Kidney glomerular epithelial cell (primary cell): ENCODE measurements at regions not wholly inside any gene's neighbourhood (a gene's known extent, or its start where the extent isn't known, plus 50 kb on each side); places are given as distances from the start of the nearest gene placed in this dataset.
A peak's percentile ranks its signal among the peaks of the same experiment; 100 is the strongest.

ENCODE experiments used
- DNase-seq: peaks from one replicate; lab custom pipeline; 2025; lab: John Stamatoyannopoulos, UW

DNA sequence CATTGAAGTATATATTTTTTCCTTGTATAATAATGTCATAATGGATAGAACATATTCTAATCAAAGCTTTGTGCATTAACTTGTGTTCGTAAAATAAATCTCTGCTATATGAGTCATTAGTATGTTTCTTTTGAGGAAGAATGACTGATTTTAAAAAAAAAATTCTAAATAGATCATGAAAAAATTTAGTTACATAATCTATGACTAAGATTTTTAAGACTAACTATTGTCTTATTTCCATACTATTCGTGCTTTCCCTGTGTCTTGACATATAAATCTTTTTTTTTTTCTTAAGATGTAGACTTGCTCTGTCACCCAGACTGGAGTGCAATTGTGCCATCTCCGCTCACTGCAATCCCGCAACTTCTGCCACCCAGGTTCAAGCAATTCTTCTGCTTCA, 226.1 kb downstream of the DSEL start:
- DNase-seq, result no peak

DNA sequence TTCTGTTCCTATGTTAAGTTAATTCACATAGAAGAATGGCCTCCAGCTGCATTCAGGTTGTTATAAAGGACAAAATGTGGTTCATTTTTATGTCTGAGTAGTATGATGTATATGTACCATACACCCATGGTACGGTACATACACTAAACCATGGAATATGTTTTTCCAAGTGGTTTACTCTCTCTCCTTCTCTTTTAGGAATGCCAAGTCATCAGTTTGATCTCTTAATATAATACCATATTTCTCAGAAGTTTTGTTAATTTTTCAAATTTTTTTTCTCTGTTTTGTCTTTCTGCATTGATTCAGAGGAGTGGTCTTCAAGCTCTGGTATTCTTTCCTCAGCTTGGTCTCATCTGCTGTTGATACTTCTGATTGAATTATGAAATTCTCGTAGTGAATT, 230.9 kb downstream of the DSEL start:
- DNase-seq, result no peak

DNA sequence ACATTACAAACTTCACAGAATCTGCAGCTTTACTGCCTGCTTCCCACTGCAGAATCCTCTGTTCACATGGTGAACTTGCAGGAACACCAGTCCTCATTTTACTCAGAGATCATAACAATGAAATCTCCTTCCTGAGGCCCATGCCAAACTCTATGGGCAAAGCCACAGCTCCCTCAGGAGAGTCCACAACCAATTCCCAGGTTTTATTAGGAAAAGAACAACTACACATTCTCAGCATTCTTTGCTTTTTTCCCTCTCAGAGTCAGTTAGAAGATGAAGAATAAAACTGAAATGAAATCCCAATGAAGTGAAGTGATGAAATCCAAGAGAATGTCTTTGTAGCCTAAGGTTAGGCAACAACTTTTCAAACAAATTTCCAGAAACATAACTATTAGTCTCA, 233.7 kb downstream of the DSEL start:
- DNase-seq, result no peak

DNA sequence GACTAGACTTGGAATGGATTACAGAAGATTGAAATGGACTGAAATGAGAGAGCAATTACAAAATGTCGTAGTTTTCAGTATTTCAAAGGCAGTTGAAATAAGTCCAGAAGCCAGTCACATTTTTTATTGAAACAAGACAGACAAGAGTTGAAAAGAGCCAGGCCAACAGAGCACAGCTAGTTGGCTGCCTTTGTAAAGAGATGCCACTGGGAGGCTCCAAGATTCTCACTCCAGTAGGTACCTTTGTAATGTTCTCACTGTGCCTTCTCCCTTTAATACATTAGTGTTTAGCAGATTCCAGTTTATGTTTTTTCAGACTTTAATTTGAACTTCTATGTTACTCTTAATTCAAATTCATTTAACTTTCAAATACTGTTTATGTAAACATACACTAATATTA, 234.8 kb downstream of the DSEL start:
- no peak for DNase-seq

DNA sequence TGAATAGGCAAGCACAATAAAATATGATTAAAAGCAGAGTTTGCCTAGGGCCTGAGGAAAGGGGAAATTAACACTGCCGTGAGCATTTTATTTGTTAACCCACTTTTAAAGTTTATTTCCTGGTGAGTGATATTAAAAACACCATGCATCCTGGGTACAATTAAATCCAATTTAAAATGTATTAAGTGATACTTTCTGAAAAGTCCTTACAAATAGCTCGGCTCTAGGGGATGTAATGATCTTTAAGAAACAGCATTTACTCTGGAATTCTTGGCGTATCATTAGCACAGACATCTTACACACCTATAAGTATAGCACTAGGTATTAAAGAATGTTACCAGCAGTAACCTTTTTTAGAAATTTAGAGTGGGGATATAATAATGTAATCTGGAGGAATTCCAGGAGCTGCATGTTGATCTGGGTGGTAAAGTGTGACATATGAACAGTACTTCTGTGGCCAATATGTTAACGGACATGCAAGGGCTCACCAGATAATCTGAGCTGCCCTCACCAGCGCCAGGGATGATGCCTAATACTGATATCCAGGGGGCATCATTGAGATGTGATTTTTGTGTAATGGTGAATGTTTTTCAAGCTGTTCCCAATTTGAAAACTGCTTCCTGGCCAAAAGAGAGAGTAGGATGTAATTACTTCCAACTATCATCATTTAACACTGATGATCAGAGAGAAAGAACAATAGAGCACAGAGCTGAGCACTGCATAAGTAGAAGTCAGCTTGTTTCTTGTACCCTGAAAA, 235.9 kb downstream of the DSEL start:
- DNase-seq, result no peak

DNA sequence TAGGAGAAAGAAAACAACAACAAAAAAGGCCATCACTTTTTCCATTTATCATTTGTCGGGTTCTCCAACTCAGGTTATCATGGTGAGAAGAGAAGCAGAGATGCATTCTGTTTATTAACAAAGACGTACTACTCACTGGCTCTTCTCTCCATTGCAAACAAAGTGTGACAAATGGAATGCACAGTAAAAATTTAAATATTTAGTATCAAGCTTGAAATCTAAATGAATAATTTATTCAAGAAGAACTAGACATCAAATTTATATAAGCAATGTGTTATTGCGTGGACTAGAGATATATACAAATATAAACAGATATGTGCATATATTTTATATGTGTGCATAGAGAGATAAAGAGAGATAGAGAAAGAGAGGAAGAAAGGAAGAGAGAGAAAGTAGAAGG, 236.5 kb downstream of the DSEL start:
- DNase-seq, result no peak

DNA sequence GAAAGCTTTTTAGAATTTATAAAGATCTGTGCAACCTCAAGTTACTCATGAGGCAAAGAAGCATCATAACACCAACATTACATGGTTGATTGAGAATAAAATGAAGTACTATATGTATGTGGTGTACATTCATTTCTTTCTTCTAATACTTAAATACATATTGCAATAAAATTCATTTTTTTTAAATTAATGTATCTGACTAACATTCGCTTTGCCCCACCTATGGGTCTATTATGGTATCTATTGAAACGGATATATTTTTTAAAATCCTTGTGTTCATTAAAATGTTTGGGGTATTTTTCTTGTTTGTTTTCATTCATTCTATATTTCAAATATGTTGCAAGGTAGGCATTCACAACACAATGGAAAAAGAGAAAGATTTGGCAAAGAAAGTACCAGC, 237.5 kb downstream of the DSEL start:
- no peak for DNase-seq

DNA sequence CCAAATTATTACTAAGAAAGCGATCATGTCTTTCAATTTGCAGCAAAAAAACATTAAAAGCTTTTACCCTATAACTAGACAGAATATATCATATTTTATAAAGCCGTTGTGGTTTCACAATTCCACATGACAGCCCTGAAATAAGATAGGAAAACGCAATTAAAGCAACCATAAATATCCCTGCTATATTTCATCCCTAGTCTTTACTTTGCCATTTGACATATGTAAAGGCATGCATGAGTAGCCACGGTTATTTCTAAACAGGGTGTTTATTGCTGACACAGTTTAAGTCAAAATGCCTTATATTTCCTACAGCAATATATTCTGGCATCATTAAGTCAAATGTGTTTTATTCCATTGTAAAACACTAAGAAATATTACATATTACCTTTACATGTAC, 239.9 kb downstream of the DSEL start:
- DNase-seq, result no peak

DNA sequence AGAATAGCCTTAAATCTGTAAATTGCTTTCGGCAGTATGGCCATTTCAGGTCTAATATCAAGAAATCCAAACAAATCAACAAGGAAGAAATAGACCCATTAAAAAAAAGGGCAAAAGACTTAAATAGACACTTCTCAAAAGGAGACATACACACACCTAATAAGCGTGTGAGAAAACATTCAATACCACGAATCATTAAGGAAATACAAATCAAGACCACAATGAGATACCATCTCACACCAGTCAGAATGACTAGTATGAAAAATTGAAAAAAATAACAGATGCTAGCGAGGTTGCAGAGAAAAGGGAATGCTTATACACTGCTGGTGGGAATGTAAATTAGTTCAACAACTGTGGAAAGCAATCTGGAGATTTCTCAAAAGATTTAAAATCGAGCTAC, 243.2 kb downstream of the DSEL start:
- DNase-seq, result no peak

DNA sequence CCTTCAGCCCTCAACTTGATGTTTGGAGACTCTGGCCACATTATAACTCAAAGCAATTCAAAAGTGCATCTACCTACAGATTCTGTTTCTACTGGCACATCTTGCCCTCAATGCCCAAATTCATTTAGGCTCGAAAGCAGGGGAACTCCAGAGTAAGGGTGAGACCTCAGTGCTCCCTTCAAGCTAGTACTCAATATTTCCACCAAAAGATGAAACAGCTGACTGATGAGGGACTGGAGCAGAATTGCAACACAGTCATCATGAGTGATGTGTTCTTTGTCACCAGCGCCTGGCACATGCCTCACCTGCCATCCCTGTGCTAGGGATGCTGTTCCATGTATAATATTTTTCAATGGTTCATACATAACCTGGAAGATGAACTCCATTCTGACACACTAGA, 247.3 kb downstream of the DSEL start:
- DNase-seq, result no peak

DNA sequence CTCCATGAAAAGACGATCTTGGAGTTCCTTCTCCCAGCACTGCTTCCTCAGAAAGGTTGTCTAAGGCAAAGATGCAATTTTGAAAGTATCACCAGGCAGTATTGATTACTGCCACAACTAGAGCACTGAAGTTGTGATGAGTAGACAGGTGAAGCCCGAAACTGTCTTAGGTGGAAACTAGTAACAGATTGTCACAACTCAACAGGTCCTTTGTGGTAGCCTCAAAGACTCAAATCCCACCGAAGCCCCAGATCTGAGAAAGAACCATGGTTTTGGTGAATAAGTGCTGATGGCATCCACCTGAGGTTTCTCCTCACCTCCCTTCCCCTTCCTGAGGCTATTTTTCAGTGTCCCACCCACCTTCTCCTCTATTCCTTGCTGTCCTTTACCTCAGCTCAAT, 248.0 kb downstream of the DSEL start:
- DNase-seq, result no peak

DNA sequence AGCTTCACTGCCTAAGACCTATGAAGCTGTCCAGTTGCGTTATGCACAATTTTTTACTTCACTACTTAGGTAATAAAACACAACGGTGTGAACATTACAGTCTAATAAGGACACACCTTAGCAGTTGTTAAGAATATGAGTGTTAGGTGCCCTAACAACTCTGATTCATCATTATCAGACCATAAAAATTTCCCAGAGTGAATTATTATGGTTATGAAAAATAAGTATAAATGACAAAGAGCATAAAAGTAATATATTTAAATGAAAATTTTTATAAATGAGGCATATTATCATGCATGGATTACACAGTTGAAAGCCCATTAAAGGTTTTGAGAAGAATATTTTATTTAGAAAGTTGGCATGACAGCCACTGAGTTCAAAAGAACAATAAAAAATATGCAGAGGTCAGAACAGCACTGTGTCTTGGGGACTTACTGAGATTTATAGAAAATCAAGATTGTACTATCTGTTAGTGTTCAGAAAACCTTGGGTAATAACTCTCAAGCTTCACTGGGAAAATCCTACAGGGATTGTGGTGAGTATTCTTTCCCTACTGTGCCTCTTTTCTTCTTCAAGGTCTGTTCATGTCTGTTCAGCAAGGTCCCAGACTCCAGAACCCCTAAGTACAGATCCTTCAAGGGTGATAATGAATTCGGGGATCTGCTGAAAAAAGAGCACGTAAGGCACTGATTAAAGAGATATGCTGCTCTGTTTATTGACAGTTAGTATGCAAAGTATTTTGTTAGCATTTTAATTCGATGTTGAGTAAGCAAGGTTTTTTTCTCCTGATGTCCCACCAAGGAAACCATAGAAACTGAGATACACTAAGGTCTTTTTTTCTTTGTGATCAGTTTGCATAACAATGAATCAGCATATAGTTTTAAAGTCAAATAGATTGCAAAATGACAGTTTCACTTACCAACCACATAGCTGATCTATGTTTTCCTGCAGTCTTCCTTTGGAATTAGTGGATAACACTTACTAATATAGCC, 250.0 kb downstream of the DSEL start:
- no peak for DNase-seq

DNA sequence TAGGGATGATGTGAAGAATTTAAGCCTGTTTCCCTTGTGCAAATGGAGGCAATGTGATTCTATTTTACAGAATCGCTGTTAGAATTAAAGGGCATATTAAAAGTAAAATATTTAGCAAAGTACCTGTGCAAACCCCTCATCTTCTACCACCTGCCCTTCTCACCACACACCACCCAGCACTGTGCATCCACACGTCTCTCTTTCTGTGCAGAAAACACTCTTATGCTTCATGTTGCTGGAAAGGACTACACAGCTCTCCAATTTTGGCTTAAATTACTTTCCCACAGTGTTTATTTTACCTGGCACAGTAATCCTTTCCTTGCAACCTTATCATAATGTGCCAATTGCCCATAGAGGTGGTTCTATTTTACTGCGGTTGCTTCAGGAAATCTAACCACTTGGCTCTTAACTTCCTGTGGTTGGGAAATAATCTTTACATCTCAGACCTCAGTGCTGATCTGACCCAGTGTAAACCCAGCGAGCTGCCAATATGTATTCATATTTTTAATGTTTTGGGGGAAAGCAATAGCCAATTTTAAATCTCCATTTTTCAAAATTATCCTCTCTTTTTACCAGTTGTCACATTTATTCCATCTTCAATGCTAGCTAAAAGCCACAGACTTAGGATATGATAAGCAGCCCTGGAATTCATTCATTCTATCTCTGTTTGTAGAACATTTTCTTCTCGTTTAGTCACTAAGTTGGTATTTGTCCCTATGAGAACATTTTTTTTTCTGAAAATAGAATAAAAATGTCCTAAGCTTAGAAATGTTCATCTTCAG, 250.9 kb downstream of the DSEL start:
- DNase-seq, result peak; percentile 16

DNA sequence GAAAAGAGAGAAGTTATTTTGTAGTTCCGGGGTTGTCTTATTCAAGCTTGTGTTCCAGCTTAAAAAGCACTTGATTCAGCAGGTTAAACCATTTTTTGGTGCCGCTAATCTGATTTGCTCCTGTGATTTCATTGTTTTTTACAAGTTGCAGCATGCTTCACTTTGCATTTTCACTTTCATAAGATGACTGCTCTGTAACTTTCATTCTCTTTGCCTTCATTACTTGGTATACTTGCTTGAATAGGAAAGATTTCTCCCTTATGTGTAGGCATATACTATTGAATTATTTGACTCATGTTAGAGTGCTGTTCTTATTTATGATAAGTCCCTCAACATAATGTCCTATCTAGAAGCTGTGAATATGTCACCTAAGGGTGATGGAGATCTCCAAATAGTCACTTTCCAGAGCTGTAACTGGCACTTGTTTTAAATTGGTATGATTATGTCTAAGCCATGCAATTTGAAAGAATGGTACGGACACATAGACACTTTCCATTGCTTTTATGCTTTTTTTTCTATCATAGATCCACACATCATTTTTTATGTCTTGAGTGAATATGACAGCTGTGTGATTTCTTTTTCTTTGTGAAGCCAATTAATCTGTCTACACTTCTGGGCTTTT, 254.5 kb downstream of the DSEL start:
- no peak for DNase-seq

DNA sequence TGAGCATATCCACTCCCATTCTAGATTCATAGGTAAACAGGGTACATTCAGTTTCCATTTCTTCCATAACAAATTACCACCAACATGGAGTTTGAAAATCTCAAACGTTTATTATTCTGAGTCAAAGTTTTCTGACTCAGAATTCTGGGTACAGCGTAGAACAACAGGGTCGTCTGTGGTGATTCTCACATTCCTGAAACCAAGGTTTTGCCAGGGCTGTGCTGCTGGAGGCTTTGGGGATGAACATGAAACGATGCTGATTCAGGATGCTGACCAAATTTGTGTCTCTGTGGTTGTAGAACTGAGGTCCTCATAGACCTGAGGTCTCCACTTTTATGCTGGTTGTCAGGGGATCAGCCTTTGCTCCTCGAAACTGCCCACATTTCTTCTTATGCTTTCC, 255.7 kb downstream of the DSEL start:
- no peak for DNase-seq

DNA sequence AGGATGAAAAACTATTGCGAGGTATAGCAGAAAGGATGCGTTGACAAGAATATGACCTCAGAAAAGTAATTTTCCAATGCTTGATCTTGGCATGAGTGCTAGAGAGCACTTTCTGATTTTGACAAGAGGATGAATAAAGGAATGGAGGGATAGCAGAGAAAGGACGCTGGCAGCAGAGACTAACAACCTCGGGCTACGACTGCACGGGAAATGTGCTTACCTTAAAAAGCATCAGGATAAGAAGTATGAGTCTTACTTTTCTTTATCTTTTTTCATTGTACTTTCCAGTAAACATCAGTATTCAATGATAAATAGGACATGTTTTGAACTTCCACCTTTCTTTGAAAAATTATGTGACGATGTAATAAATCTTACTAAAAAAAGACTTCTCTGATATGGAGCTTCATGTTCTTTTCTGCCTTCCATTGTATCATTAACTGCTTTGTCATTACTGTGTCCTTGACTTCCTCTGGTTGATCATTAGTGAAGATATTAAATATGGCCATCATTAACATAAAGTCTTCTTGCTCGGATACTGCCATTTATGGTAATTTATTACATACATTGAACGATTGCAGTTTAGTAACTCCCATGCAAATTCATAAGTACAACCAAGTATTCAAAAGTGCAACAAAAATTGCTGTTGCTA, 265.6 kb downstream of the DSEL start:
- no peak for DNase-seq

DNA sequence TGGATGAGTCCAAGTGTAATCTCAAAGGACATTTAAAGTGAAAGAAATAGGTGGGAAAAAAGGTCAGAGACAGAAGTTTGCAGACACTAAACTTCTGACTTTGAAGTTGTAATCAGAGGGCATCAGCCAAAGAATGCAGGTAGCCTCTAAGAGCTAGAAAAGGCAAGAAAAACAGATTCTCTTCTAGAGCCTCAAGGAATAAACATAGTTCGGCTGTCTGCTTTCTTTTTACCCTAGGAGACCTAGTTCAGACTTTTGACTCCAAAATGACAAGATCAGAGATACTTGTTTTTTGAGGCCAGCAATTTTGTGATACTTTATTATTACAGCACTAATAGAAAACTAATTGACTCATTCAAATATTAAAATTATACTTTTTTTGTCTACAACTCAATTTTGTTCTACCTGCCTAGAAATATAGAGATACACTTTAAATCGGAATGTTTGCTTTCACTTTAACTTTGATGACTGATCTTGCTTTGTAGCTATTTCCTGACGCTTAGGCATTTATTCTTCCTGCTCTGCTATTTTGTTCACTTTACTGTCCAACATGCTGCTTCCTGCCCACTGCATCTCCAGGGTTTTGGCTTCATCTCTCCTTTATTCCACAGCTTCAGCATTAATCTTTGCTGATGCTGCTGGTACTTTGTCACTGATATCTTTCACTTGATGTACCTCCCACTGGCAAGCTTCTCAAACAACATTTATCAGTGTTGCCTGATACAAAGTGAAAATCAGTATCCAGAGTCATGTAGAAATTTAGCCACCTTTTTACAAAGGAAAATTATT, 272.5 kb downstream of the DSEL start:
- no peak for DNase-seq

DNA sequence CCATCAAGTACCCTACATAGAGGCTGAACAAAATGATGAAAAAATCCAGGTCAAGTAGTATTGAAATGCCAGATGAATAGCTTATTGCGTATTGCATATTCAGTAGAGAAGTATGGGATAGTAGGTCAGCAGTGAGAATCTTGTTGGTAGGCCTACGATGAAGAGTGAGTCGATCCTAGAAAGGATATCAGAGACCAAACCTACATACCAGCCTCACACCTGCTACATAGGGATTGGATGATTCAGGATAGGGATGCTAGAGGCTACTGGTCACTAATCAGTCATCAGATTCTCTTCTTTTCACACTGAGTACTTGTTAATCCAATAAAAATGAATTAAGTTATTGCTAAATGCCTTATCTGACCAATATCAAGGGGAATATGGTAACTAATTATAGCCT, 274.5 kb downstream of the DSEL start:
- DNase-seq, result no peak

DNA sequence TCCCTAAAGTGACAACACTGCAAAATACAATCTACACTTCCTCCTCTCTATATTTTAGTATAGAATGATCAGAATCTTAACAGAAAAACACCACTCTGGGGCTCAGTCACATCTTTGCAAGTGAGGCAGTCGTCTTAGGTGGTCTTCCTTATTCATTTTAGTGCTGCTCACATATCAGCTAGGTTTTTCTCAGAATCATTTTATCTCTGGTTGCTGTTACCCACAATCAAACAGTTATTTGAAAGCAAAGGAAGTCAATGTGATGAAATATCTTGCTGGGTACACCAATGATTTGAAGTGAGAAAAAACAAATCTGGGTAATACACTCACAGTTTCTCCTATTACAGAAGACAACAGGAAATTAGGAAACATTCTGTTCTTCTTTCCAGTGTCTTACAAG, 275.2 kb downstream of the DSEL start:
- no peak for DNase-seq

DNA sequence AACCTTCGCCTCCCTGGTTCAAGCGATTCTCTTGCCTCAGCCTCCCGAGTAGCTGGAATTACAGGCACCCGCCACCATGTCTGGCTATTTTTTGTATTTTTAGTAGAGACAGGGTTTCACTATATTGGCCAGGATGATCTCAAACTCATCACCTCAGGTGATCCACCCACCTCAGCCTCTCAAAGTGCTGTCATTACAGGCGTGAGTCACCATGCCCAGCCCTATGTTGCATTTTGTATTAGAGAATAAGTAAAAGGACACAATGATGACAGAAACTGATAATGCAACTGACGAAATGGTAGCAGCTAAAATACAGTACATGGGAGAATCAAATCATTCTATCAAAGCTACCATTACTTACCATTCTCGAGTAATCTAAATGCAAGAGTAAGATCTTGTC, 276.7 kb downstream of the DSEL start:
- DNase-seq, result no peak

DNA sequence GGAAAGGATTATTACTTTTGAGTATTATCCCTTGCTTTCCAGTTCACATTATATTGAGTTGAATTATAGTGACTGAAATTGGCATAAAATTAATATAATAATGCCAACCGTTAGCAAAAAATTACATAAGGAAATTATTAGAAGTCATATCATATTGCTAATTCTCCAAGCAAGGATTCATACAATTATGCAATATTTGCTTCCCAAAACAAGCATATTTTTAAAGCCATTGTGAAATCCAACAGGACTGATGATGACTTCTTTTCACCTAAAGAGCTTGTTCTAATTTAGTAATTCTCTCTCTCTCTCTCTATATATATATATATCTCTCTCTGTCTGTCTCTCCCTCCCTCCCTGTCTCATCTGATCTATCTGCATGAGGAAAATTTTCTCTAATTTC, 283.5 kb downstream of the DSEL start:
- no peak for DNase-seq
